GM18867 (cell line): ENCODE measurements at regions not wholly inside any gene's neighbourhood (a gene's known extent, or its start where the extent isn't known, plus 50 kb on each side); places are given as distances from the start of the nearest gene placed in this dataset.
"Not testable (repeated sequence)": the region's sequence is repeated elsewhere in the genome, so short reads cannot be mapped to it uniquely, and the experiment has no call there.

Source experiments
- ATAC-seq: cut with Tn5 transposase; IDR thresholded peaks from one replicate; pipeline ENCODE4 v1.9.1; 2021; ENCODE audit warnings: mild to moderate bottlenecking, moderate library complexity; ENCODE audit not compliant: unreplicated experiment

DNA sequence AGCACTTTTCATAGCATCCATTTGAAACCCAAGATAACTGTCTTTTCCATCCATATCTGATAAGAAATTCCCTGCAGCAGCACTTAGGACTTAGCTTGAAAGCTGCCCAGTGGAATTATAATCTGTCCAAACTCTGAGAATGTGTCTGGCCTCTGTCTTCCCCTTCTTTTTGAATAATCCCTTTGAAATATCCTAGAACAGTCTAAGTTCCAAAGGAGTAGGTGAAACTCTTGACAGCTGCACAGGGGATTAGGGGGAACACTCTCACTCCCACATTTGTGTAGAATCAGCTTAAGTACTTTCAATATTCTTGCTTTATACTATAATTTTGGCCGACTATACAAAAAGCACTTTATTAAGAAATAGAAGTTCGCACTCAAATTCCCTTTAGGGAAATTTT, 157.7 kb downstream of the PAPSS1 start:
- no peak for ATAC-seq

DNA sequence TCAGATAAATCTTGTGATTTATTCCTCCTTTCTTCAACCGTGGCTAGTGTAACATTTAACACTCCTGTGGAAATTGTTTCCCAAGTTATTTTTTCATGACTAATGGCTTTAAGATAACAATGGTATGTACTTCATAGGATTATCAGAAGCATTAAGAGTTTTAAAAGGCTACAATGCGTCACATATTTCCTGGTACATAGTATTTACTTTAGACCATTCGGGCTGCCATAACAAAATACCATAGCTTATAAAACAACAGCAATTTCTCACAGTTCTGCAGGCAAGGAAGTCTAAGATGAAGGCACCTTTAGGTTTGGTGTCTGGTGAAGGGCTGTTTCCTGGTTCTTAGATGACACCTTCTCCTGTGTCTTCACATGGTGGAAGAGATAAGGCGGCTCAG, 158.6 kb downstream of the PAPSS1 start:
- no peak for ATAC-seq

DNA sequence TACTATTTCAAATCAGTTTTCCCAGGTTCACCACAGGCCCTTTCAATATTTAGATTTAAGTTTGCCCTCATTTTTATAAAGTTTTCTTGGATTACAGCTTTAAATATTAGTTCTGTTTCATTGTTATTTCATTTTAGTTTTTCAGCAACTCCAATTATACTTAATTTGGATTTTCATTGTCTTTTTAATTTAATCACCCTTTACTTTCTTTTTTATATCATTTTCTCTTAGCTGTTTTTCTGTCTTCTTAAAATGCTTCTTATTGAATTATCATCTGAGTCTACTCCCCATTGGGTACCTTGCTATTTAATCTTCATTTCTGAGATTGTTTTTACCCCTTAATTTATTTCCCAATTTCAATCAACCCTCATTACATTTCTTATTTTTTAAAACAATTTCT, 160.4 kb downstream of the PAPSS1 start:
- no peak for ATAC-seq

DNA sequence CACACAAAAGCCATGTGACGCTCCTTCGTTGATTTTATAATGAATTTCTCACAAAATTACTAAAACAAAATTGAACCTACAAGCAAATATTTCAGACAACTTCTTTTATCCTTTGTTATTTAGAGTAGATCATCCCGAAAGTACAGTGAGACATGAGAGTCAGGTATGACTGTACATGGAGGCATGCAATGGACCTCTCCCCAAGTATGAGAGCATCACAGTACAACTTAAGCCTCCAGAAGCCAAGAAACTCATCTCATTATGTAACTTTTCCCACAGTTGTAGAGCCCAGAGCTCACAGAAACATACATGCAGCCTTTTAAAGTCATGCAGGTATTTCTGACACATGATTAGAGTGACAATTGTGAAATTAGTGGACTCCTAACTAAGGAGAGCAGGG, 167.7 kb downstream of the PAPSS1 start:
- ATAC-seq = no peak

DNA sequence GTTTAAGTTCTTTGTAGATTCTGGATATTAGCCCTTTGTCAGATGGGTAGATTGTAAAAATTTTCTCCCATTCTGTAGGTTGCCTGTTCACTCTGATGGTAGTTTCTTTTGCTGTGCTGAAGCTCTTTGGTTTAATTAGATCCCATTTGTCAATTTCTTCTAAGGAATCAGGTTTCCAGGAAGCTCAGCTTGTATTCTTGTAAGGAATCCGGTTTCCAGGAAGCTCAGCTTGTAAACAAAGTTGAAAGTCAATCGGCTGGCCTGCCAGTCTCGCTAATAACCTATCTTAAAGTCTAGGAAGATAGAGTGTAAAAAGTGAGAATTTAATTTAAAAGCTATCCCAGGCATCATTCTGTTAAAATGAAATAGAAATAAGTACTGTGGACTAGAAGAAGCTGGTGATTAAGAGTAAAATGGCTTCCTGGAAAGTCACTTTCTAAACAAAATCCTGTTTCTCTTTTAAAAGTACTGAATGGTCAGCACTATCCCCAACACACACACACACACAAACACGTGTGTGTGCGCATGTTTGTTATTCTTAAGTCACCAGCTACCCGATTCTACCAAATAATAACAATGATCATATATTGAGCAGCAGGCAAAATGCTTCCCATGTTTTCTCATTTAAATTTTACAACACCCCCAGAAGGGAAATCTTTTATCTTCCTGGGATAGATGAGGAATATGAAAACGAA, 171.7 kb downstream of the PAPSS1 start:
- no peak for ATAC-seq

DNA sequence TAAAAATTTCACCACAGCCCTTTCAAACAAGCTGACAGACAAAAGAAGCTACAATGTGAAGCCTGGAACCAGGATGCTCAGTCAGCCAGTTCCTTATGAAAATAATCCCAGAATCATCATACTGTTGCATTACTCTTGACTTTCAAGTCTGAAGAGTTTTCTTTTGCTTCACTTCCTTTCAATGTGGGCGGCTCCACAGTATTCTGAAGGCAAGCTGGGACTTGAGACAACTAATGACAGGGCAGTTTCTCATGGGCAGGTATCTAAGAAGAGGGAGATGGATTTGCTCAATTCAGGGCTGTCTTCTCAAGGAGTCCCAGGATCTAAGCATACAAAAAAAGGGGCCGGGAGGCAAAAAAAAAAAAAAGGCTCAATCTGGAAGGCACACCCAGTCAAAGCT, 173.4 kb downstream of the PAPSS1 start:
- ATAC-seq = no peak

DNA sequence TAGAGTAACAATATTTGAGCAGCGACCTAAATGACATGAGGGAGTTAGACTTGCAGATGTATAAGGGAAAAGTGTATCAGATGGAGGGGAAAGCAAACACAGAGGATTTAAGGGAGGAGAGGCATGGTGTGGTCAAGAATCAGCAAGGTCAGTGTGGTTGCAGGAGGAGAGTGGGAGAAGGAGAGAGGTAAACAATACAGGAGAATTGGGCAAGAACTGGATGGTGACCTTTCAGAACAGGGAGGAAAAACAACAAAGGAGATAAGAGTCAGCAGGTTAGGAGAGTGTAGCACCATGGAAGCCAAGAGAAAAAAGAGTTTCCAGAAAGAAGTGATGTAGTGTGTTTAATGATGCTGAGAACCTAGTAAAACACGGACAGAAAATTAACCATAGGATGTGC, 178.5 kb downstream of the PAPSS1 start:
- ATAC-seq = no peak

DNA sequence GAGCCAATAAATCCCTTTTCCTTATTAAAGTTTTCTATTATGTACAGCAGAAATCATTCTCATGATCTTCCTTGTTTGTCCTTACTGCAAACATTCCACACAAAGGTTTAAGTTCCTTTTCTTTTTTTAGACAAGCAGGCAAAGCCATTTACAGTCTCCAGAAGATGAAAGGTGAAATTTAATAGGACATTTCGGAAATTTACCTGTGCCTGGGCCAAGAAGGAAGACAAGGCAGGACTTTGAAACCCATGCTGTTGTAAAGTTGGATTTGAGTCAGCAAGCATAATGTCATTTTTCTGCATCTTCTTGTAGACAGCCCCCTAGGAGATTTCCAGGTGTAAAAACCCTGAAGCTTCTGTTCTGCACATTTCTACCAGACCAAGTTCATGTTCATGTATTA, 188.1 kb downstream of the PAPSS1 start:
- ATAC-seq = no peak

DNA sequence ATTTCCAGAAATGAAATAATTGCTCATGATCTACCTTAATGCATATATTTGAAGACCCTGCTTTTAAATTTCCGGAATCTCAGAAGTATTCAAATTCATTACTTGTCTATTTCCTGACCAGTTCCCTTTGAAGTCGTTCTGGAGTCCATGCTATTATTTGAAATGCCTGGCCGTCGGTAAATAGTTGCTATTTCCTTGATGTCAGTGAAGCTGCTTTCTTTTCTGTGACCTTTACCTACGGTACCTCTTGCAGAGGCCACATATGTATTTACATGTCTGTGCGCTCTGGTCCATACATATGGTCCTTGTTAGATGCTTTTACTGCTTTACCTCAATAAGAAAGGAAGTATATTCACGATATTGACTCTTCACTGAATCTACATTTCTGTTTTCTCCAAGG, 199.7 kb downstream of the PAPSS1 start:
- ATAC-seq = no peak

DNA sequence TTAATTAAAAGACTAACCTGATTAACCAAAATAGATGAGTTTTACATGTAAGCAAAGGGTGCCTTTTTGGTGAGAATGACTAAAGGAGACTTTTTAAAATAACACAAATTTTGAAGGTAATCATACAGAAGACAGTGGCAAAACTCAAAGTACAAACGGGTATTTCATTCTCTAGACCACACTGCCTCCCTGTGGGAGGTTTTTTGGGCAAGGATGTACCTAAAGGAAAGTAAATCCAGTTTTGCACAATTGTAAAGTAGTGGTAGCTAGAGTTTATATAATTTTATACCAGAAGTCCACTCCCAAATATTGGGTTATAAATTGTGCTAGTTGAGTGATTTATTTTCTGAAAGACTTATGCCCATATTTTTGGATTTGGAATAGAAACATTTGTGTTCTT, 201.0 kb downstream of the PAPSS1 start:
- ATAC-seq = no peak

DNA sequence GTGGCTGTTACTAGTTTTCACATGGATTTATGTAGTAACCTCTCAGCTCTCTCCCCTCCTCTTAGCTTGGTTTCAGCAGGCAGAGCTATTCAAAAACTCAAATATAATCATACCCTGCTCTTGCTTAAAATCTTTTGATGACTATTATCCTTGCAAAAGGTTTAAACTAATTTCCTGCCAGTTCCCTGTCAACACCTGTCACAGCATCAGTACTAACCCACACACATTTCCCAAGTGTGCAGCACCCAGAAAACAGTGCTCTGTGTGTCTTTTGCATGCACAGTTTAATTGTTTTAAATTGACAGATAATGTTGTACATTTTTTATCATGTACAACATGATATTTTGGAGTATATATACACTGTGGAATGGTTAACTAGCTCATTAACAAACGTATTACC, 202.0 kb downstream of the PAPSS1 start:
- no peak for ATAC-seq

DNA sequence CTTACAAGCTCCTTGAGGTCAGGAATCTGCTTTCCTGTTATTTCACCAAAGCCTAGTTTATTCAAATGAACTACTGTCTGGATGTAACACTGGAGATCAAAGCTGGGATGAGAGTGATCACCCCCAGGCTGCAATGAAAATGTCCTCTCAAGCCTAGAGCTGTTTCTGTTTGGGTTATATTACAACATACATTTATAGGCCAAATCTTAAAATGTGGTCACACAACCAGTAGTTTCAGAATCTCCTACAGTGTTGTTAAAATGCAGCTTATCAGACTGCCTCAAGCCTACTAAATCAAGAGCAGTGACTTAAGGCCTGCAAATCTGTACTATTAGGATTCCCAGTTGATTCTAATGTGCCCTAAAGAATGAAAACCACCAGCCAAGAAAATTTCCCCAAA, 207.5 kb downstream of the PAPSS1 start:
- ATAC-seq = no peak

DNA sequence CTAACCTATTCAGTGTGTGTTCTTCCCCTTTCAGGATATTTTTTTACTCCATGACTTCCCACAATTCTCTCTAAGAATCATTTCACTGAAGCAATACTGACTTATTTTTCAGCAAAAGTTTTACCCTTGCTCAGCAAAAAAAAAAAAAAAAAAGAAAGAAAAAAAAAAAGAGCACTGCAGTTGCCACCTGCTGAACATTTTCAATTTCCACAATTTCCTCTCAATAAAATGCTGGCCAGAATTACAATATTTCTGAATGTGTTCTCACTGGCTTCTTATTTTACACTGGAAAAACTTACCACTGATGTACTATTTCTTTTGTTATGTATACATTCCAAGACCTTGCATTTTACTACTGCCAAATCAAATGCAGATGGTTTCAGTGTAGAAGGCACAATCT, 210.4 kb downstream of the PAPSS1 start:
- no peak for ATAC-seq

DNA sequence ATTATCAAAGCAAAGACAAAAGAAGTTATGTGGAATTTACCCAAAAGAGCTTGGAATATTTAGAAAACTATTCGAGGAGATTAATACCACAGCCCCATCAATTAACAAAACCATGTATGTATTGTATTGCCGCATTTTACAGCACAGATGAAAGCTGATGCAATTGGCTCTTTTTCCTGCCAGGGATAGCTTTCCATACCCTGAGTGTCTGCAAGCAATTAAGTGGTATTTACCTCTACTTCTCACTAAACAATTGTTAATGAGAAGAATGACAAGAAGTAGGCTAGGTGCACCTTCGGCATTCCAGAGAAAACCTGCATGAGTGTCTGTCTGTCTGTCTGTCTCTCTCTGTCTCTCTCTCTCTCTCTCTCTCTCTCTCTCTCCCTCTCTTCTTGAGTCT, 219.5 kb downstream of the PAPSS1 start:
- no peak for ATAC-seq

DNA sequence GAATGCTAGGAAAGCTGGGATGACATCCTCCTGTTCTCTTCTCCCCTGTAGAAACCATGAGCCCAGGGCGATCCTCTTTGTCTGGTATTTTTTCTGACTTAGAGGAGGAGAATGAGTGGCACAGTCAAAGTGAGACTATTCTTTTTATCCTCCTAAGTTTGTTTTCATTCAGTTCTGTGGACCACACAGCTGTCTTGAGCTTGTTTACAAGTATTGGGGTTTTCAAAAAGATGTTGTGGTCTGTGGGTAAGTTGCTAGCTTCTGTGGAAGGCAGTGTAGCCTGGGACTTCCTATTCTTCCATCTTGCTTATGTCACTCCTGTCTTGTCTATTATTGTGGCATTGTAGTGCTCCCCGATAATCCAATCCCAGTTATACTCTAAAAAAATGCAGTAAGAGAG, 223.0 kb downstream of the PAPSS1 start:
- ATAC-seq = peak; percentile 52

DNA sequence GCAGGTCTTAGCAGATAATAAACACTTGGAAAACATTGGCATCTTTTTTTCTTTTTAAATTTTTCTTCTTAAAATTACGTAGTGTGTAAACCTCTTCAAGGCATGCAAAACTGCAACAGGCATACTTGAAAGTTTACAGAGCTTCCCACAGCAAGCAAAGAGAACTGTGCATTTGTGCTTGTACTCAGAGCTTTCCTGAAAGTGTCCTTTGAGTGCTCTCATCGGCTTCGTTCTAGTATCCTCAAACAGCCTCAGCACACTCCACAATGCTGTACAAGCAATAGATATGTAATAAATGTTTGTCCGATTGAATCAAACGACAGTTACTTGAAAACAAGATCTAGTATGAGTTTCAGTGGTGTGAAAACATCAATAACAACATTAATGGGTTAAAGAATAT, 227.5 kb downstream of the PAPSS1 start:
- ATAC-seq = no peak

DNA sequence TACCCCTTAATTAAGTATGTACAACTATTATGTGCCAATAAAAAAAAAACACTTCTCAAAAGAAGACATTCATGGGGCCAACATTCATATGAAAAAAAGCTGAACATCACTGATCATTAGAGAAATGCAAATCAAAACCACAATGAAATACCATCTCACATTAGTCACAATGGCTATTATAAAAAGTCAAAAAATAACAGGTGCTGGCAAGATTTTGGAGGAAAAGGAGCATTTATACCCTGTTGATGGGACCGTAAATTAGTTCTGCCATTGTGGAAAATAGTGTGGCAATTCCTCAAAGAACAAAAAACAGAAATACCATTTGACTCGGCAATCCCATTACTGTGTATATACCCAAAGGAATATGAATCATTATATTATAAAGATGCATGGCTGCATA, 229.9 kb downstream of the PAPSS1 start:
- ATAC-seq = no peak

DNA sequence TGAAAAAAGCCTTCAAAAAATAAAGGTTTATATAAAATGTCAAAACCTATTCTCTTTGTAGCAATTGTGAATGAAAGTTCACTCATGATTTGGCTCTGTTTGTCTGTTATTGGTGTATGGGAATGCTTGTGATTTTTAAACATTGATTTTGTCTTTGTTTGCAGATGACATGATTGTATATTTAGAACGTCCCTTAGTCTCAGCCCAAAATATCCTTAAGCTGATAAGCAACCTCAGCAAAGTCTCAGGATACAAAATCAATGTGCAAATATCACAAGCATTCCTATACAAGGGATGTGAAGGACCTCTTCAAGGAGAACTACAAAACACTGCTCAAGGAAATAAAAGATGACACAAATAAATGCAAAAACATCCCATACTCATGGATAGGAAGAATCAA, 236.4 kb downstream of the PAPSS1 start:
- not testable (repeated sequence) for ATAC-seq

DNA sequence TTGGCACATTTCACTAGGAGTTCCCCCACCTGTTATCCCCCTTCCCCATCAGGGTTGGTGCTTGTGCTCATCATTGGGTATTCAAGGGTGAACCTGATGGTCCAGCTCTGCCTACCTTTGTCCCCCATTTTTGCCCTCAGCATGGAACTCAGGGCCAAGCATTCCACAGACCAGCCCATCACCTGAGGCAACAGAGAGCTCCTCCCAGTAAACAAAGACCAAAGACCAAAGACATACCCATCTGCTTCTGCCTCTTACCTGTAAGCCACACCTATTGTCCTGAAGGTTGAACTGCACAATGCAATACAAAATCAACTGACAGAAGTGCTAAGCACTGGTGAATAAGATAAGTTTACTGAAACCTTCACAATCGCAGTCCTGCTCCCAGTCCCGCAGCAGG, 237.5 kb downstream of the PAPSS1 start:
- ATAC-seq = no peak

DNA sequence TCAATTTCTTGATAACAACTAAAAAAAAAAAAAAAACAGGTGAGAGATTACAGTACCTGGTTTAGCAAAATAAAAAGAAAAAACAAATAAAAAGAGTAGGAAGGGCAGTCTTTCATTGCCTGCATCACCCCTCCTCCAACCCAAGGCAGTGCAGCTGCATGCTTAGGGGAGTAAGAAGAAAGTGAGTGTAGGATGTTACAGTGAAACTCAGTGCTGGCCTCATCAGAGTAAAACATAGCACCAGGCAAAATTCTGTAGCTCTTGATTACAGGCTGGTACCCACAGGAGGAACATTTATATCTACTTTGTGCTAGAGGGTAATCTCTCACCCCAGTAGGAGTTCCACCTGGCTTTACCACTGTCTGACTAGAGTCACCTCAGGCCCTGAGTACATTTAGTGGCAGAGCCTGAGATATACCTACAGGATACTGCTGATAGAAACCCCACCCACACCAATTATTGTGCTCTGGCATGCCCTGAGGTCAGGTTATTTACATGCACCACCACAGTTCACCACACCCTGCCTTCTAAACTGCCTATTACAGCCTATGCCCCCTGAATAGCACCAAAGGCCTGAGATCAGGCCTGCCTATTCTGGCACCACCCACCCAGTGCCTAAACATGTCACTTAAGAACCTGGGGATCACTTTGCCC, 241.6 kb downstream of the PAPSS1 start:
- ATAC-seq = no peak

DNA sequence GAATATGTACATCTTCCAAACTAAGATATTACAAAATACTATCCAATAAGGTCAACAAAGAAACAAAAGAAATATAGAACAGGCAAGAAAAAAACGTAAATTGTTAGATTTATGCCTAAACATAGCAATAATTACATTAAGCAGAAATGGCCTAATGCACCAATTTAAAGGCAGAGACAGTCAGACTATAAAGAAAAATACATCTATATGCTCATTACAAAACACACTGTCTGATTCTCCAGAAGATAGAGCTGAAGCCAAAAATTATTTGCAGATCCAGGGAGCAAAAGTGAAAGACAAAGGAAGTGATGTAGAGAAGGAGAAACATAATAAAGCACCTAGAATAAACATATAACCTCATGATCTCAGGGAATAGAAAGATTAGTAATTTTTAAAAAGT, 246.9 kb downstream of the PAPSS1 start:
- ATAC-seq = no peak

DNA sequence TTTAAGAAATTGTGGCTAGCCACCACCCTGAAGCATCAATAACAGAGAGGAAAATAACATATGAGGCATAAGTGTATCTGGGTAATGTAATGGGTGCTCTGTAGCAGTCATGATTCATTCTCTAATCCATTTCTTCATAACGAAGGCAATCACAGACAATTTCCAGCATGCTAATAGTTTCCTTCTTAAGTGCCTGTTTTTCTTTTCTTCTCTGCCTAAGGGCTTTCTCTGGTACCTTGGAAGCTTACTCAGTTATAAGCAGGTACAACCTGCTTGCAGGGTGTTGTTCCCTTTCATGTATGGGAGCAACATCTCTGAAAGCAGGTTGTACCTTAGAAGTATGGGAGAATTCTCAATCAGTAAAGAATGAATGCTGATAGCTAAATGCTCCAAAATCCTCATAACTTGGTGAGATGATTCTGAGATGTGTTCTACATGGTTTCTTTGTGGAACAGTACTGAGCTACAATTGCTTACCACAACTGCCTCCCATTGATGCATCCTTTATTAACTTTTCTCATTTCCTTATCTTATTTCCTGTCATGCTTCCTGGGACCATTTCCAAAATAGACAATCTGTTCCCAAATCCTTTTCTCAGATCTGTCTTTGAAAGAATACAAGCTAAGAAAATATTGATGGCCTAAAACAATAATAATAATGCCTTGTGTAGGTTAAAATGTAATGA, 247.6 kb downstream of the PAPSS1 start:
- ATAC-seq = no peak
